Activated CD4-positive, alpha-beta T cell treated with anti-CD3 and anti-CD28 coated beads, Interleukin-2, Interleukin-4, amounts not matched to agents 100 ng/mL and 50 ng/mL, durations not matched to agents 16 hours and 8 hours (primary cell): ENCODE measurements at regions not wholly inside any gene's neighbourhood (a gene's known extent, or its start where the extent isn't known, plus 50 kb on each side); places are given as distances from the start of the nearest gene placed in this dataset.

Source experiments
- DNase-seq: peaks from one replicate; pipeline ENCODE4 v3.0.0-alpha.2; 2020; ENCODE audit warnings: low spot score

GRCh38 chr12:111011999-111012600 lies 91.7 kb upstream of the MYL2 start:
- DNase-seq = no peak

- no peak for DNase-seq
Measured at GRCh38 chr12:111010916-111011657, 90.7 kb upstream of the MYL2 start.

GRCh38 chr12:111010061-111010460 lies 89.7 kb upstream of the MYL2 start:
- no peak for DNase-seq

DNA sequence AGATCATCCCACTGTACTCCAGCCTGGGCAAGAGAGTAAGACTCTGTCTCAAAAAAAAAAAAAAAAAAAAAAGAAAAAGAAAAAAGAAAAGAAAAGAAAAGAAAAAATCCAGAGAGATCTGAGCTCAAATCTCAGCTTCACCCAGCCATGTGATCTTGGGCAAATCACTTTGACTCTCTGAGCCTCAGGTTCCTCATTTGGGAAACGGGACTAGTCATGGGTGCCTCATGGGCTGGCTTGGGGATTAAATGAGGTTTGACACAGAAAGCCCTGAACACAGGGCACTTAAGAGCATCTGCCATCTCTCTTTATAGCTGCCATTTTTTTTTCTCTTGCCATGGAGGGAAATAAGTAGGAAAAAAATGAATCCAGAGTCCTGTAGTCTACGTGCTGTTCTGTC lies 86.2 kb upstream of the MYL2 start:
- DNase-seq = no peak

DNA sequence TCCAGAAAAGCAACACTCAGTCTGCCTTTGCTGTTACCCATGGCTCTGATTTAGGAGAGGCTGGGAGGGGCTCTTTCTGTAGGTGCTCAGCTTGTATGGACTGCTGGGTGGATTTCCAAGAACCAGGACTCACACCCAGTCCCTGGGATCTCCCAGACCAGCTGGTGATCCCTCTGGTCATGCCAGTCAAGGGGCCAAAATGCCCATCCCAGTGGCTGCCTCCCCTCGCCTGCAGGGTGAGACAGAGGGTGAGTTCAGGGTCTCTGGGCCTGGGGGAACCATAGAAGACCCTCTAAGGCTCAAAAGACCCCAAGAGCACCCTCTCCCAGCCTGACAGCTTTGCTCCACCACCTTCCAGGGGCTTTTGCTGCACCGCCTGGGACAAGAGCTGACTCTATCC lies 78.6 kb upstream of the MYL2 start:
- DNase-seq = no peak

DNA sequence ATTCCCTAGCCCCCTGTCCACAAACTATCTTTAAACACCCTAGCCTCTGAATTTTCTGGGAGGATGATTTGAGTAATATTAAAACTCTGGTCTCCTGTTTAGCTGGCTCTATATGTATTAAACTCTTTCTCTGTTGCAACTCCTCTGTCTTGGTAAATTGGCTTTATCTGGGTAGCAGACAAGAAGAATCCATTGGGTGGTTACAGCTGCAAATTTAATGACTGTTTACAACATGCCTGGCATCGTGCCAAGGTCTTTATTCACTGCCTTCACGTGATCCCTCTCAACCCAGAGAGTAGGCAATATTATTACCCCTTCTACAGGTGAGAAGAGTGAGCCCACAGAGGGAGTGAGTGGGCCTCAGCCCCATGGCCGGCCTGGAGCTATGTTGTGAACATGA lies 77.8 kb upstream of the MYL2 start:
- DNase-seq = no peak

DNA sequence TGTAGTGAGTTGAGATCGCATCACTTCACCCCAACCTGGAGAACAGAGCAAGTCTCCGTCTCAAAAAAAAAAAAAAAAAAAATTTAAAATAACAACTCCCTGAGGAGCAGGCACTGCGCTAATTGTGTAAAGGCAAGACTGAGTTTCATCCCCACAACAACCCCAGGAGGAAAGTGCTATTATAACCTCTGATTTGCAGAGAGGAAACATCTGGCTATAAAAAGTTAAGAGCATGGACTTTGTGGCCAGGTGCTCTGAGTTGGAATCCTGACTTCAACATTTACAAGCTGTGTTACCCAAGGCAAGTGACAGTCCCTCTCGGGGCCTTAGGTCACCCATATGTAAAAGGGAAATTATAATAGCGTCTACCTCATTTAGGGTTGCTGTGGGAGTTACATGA lies 76.0 kb upstream of the MYL2 start:
- no peak for DNase-seq

DNA sequence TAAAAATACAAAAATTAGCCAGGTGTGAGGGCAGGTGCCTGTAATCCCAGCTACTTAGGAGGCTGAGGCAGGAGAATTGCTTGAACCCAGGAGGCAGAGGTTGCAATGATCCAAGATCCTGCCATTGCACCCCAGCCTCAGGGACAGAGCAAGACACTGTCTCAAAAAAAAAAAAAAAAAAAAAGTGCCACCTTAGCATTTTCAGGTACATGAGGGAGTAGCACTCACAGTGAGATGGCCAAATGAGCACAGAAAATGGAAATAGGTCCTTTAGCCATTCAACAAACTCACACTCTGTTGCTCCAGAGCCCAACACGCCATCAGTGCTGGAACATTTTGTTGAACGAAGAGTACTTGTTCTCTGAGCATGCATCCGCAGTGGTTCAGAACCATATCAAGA lies 75.2 kb upstream of the MYL2 start:
- DNase-seq = no peak

GRCh38 chr12:110995016-110995415 lies 74.6 kb upstream of the MYL2 start:
- DNase-seq = no peak

- no peak for DNase-seq
Measured at GRCh38 chr12:110993434-110993833, 73.1 kb upstream of the MYL2 start.

GRCh38 chr12:110992909-110993308 lies 72.5 kb upstream of the MYL2 start:
- DNase-seq = no peak

- DNase-seq = no peak
Measured at GRCh38 chr12:110983811-110984210, 63.4 kb upstream of the MYL2 start.

- no peak for DNase-seq
Measured at GRCh38 chr12:110972866-110973265, 52.5 kb upstream of the MYL2 start.

- no peak for DNase-seq
Measured at GRCh38 chr12:110971936-110972335, 51.6 kb upstream of the MYL2 start.

GRCh38 chr12:110971189-110971920 lies 51.0 kb upstream of the MYL2 start:
- no peak for DNase-seq
